HCT116 (cell line): ENCODE measurements at regions not wholly inside any gene's neighbourhood (a gene's known extent, or its start where the extent isn't known, plus 50 kb on each side); places are given as distances from the start of the nearest gene placed in this dataset.

Source experiments
- ATAC-seq: fragments of 200-7000 bp; cut with Tn5 transposase; 2 replicates; pipeline ENCODE4 v1.9.1; 2020; ENCODE audit warnings: mild to moderate bottlenecking, moderate library complexity
- BruUV-seq: library from RNA; stranded (reverse); fragments of 400-500 nt; replicated peaks from 2 replicates; lab custom pipeline; 2021; lab: Mats Ljungman, UMichigan
- CTCF ChIA-PET: fragments of 300-600 bp; sonication (Branson Sonifier 250); formaldehyde crosslinking; loops from one replicate; lab custom pipeline; 2021; ENCODE audit warnings: antibody characterized with exemption; lab: Charles Lee
- POLR2A ChIA-PET: fragments of 300-600, 350-600 bp; sonication (Branson Sonifier 250); formaldehyde crosslinking; loops from one replicate; lab custom pipeline; 2021; ENCODE audit warnings: antibody characterized with exemption; lab: Charles Lee
- RAD21 ChIA-PET, 2 experiments: fragments of 300-600 bp; sonication (Branson Sonifier 250); formaldehyde crosslinking; loops; one replicate each; lab custom pipeline; 2023; ENCODE audit warnings: low total read pairs in 2 of 2; ENCODE audit not compliant: uncharacterized antibody in 2 of 2, unreplicated experiment in 2 of 2, low non-redundant PET in 1 of 2; lab: Charles Lee
- DNase-seq: peaks from one replicate; pipeline ENCODE4 v3.0.0-alpha.2; 2010; ENCODE audit warnings: low read depth, low spot score
- H2AFZ ChIP-seq: fragments of 200-600 bp; shearing (Covaris generic), sonication (generic); 2 replicates; pipeline ENCODE4 v1.6.1; 2017; ENCODE audit warnings: low read depth, mixed run types, mixed read lengths, antibody characterized with exemption, low read length; ENCODE audit not compliant: poor library complexity, severe bottlenecking
- H3K27ac ChIP-seq: 2 replicates; pipeline ENCODE4 v1.5.1; 2012; ENCODE audit warnings: low read depth, low read length
- H3K27me3 ChIP-seq: fragments of 200-600 bp; sonication (generic); 2 replicates; pipeline ENCODE4 v1.6.1; 2016; ENCODE audit warnings: mixed run types, low read length, mixed read lengths; ENCODE audit not compliant: insufficient read depth
- H3K36me3 ChIP-seq, 2 experiments: fragments of 200-500 bp in 1 of 2; fragments of 200-600 bp in 1 of 2; sonication (Bioruptor generic) in 1 of 2; sonication (generic) in 1 of 2; 2 replicates each; pipeline versions ENCODE4 v1.5.1 to v1.6.1; 2014 to 2016; ENCODE audit warnings: low read length in 2 of 2, inconsistent platforms in 1 of 2, mixed read lengths in 1 of 2, mixed run types in 1 of 2; ENCODE audit not compliant: insufficient read depth in 2 of 2, control insufficient read depth in 1 of 2
- H3K4me1 ChIP-seq, 2 experiments: fragments of 200-600 bp in 1 of 2; sonication (generic) in 1 of 2; 2 replicates each; pipeline versions ENCODE4 v1.5.1 to v1.6.1; 2012 to 2017; ENCODE audit warnings: low read length in 2 of 2, inconsistent platforms in 1 of 2, mild to moderate bottlenecking in 1 of 2, mixed read lengths in 1 of 2, mixed run types in 1 of 2, moderate library complexity in 1 of 2; ENCODE audit not compliant: insufficient read depth in 2 of 2, control insufficient read depth in 1 of 2
- H3K4me2 ChIP-seq: fragments of 200-600 bp; sonication (generic); 2 replicates; pipeline ENCODE4 v1.6.1; 2017; ENCODE audit warnings: mixed run types, low read length, mixed read lengths
- H3K4me3 ChIP-seq, 2 experiments: fragments of 200-600 bp in 1 of 2; sonication (generic) in 1 of 2; replicated peaks in 1 of 2; 2 replicates each; pipeline ENCODE4 v1.5.1; 2011 to 2016; ENCODE audit warnings: low read length in 2 of 2, control low read depth in 1 of 2, low read depth in 1 of 2, mild to moderate bottlenecking in 1 of 2, mixed read lengths in 1 of 2, mixed run types in 1 of 2
- H3K79me2 ChIP-seq: fragments of 200-600 bp; sonication (generic); 2 replicates; pipeline ENCODE4 v1.6.1; 2017; ENCODE audit warnings: mild to moderate bottlenecking, mixed run types, low read length, moderate library complexity, mixed read lengths; ENCODE audit not compliant: insufficient read depth
- H3K9ac ChIP-seq: fragments of 200-600 bp; sonication (generic); 2 replicates; pipeline ENCODE4 v1.6.1; 2016; ENCODE audit warnings: low read length, mixed read lengths
- H3K9me2 ChIP-seq: fragments of 200-600 bp; sonication (generic), shearing (Covaris generic); 2 replicates; pipeline ENCODE4 v1.6.1; 2017; ENCODE audit warnings: mixed run types, mild to moderate bottlenecking, moderate library complexity; ENCODE audit not compliant: insufficient read depth
- H3K9me3 ChIP-seq, 2 experiments: fragments of 200-500 bp in 1 of 2; fragments of 200-600 bp in 1 of 2; sonication (Bioruptor generic) in 1 of 2; sonication (generic) in 1 of 2; 2 replicates each; pipeline ENCODE4 v1.6.1; 2014 to 2017; ENCODE audit warnings: low read length in 2 of 2, mixed read lengths in 2 of 2, inconsistent platforms in 1 of 2, low read depth in 1 of 2, mild to moderate bottlenecking in 1 of 2, mixed run types in 1 of 2, moderate library complexity in 1 of 2; ENCODE audit not compliant: control insufficient read depth in 1 of 2, insufficient read depth in 1 of 2
- H4K20me1 ChIP-seq: fragments of 200-600 bp; sonication (generic), shearing (Covaris generic); 2 replicates; pipeline ENCODE4 v1.6.1; 2017; ENCODE audit warnings: mixed run types, mild to moderate bottlenecking, moderate library complexity; ENCODE audit not compliant: insufficient read depth
- ATF3 ChIP-seq: IDR thresholded peaks from 2 replicates; pipeline ENCODE4 v1.6.1; 2012
- SRF ChIP-seq: IDR thresholded peaks from 2 replicates; pipeline ENCODE4 v1.6.1; 2012; ENCODE audit warnings: low read depth
- TCF7L2 ChIP-seq: IDR thresholded peaks from 2 replicates; pipeline ENCODE4 v1.7.0; 2011; ENCODE audit warnings: borderline replicate concordance, inconsistent platforms; ENCODE audit not compliant: insufficient read depth, insufficient read length; ENCODE audit errors: extremely low read depth
- ZNF274 ChIP-seq: fragments of 200-500 bp; sonication (Bioruptor generic); IDR thresholded peaks from 2 replicates; pipeline ENCODE4 v1.6.1; 2014; ENCODE audit warnings: mild to moderate bottlenecking, low read depth, low read length, inconsistent platforms
- intact Hi-C: fragments of 100-400 bp; cut with micrococcal nuclease; formaldehyde crosslinking; loops from 2 replicates; pipeline ENCODE4 v1.10.0; 2022

DNA sequence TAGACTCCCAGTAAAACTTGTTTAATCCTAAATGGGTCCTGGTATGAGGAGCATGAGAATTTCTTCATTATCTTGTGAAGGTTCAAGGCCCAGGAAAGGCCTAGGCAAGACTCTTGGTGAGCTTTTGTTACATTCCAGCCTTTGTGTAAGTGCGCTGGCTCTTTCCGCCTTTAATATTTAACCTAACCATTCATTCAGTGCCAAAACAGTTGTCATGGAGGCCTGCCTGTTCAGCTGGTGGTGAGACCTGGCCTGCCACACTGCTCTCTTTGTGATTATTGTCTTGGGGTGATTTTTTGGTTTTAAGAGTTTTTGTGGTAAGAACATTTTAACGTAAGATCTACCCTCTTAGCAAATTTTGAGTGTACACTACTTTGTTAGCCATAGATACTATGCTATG, 127.5 kb upstream of the WWC1 start:
- Histone ChIP-seq H3K9me3 (no peaks in the 10 kb centered on the region), H3K4me3 (no peak overlapping the region), H3K27me3 (peaks cover 53% of the 10 kb centered on the region), H3K27ac (no peak overlapping the region), H3K9ac (no peak overlapping the region), H3K36me3 (no peaks in the 10 kb centered on the region), H3K9me2 (no peaks in the 10 kb centered on the region), H3K4me2 (no peak overlapping the region), H4K20me1 (no peaks in the 10 kb centered on the region; the same call in 1 of the 2 replicates), H2AFZ (no peak overlapping the region), H3K4me1 (no peaks in the 10 kb centered on the region), H3K79me2 (no peaks in the 10 kb centered on the region)
- TF ChIP-seq TCF7L2 (no peak), ZNF274 (no peak), SRF (no peak)
- ChIA-PET CTCF (no interaction called here), POLR2A (no interaction called here), RAD21 (no interaction called here)
- intact Hi-C loops, result no loop called here
- ATAC-seq (no peak), DNase-seq (no peak)
- no TSS peak for BruUV-seq

DNA sequence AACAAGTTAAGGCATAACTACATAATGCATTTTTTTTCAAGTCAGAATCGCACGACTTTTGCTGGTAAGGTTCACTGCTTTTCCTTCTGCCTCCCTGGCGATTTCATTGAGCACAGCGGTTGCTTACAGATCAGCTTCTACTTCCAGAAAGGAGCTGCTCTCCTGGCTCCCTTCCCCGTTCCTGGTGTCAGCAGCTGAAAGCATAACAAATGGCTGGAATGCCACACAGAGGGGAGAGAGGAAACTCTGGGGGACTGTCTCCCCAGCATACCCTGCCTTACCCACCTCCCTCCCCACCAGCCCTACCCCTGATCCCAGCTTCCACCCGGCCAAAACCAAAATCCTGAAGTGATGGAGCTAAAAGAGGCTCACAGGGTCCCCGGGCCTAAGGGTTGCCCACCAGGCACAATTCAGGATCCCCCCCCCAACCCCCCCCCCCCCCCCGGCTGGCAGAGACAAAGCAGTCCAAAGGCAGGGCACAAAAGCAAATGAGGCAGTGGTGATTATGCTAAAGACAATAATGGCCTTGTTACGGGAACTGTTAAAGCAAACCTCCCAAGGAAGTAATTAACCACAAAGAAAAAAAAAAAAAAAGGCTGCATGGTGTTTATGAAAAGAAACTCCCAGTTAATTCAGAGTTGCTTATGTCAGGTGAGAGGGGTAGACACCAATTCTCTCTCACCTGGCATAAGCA, 126.1 kb upstream of the WWC1 start:
- H2AFZ ChIP-seq, result no peak overlapping the region
- no TSS peak for BruUV-seq
- H3K9me2 ChIP-seq, result no peaks in the 10 kb centered on the region
- no peak for ATAC-seq
- H3K79me2 ChIP-seq, result no peaks in the 10 kb centered on the region
- CTCF ChIA-PET, result no interaction called here
- H3K4me1 ChIP-seq, result no peaks in the 10 kb centered on the region
- H3K36me3 ChIP-seq, result no peaks in the 10 kb centered on the region
- H4K20me1 ChIP-seq, result no peaks in the 10 kb centered on the region; the same call in 1 of the 2 replicates
- no peak for TF ChIP-seq ATF3
- TF ChIP-seq, all 23 proteins: peak for 0
- intact Hi-C loops, result no loop called here
- ChIA-PET POLR2A (no interaction called here), RAD21 (no interaction called here)
- Histone ChIP-seq H3K4me2 (no peak overlapping the region), H3K9me3 (no peaks in the 10 kb centered on the region), H3K9ac (no peak overlapping the region), H3K27me3 (peaks cover 49% of the 10 kb centered on the region), H3K27ac (no peak overlapping the region), H3K4me3 (no peak overlapping the region)
- DNase-seq, result no peak
